Liver (tissue), 7 donors: ENCODE measurements at regions not wholly inside any gene's neighbourhood (a gene's known extent, or its start where the extent isn't known, plus 50 kb on each side); places are given as distances from the start of the nearest gene placed in this dataset.

Experiments used
- DNase-seq: peaks from one replicate; pipeline ENCODE4 v3.0.0-alpha.2; 2017; ENCODE audit warnings: low spot score
- H3K27ac ChIP-seq, 2 donors: one replicate each; pipeline ENCODE4 v1.7.0; 2013; ENCODE audit warnings: inconsistent platforms in 2 of 2, low read length in 2 of 2, control low read depth in 1 of 2, low read depth in 1 of 2, mild to moderate bottlenecking in 1 of 2
- H3K27me3 ChIP-seq, 4 donors: one replicate each; pipeline versions ENCODE4 v1.6.1 to v1.7.0; 2013; ENCODE audit warnings: low read length in 3 of 4, inconsistent platforms in 1 of 4, mild to moderate bottlenecking in 1 of 4, moderate library complexity in 1 of 4; ENCODE audit not compliant: control insufficient read depth in 4 of 4, insufficient read depth in 4 of 4
- H3K36me3 ChIP-seq, 4 donors: one replicate each; pipeline versions ENCODE4 v1.6.1 to v1.7.0; 2013; ENCODE audit warnings: low read length in 3 of 4, mild to moderate bottlenecking in 3 of 4, low read depth in 1 of 4, moderate library complexity in 1 of 4; ENCODE audit not compliant: control insufficient read depth in 4 of 4, insufficient read depth in 3 of 4
- H3K4me1 ChIP-seq, 4 donors: one replicate each; pipeline versions ENCODE4 v1.6.1 to v1.7.0; 2013; ENCODE audit warnings: low read length in 3 of 4, mild to moderate bottlenecking in 3 of 4, moderate library complexity in 1 of 4; ENCODE audit not compliant: control insufficient read depth in 4 of 4, insufficient read depth in 4 of 4
- H3K4me3 ChIP-seq, 3 donors: one replicate each; pipeline versions ENCODE4 v1.6.1 to v1.7.0; 2013; ENCODE audit warnings: low read length in 3 of 3, control low read depth in 1 of 3, low read depth in 1 of 3, mild to moderate bottlenecking in 1 of 3
- H3K9ac ChIP-seq, 2 donors: one replicate each; pipeline ENCODE4 v1.7.0; 2013; ENCODE audit warnings: low read length in 2 of 2, mild to moderate bottlenecking in 2 of 2, moderate library complexity in 2 of 2, control low read depth in 1 of 2, low read depth in 1 of 2
- H3K9me3 ChIP-seq, 4 donors: one replicate each; pipeline versions ENCODE4 v1.6.1 to v1.7.0; 2013; ENCODE audit warnings: low read length in 3 of 4; ENCODE audit not compliant: control insufficient read depth in 4 of 4
- EGR1 ChIP-seq, 2 donors: IDR thresholded peaks; 2 replicates each; pipeline ENCODE4 v1.6.1; 2016 to 2018; ENCODE audit warnings: antibody characterized with exemption in 2 of 2, low read depth in 2 of 2
- FOXA1 ChIP-seq: IDR thresholded peaks from 2 replicates; pipeline ENCODE4 v1.6.1; 2016; ENCODE audit warnings: antibody characterized with exemption
- FOXA2 ChIP-seq: IDR thresholded peaks from 2 replicates; pipeline ENCODE4 v1.6.1; 2016; ENCODE audit warnings: antibody characterized with exemption
- HNF4A ChIP-seq, 2 donors: conservative IDR thresholded peaks; 2 replicates each; pipeline ENCODE4 v1.6.1; 2016; ENCODE audit warnings: antibody characterized with exemption in 2 of 2, mild to moderate bottlenecking in 2 of 2
- HNF4G ChIP-seq: IDR thresholded peaks from 2 replicates; pipeline ENCODE4 v1.6.1; 2016; ENCODE audit warnings: antibody characterized with exemption
- JUND ChIP-seq, 2 donors: IDR thresholded peaks; 2 replicates each; pipeline ENCODE4 v1.6.1; 2016; ENCODE audit warnings: antibody characterized with exemption in 2 of 2
- NR2F2 ChIP-seq: IDR thresholded peaks from 2 replicates; pipeline ENCODE4 v1.6.1; 2016; ENCODE audit warnings: antibody characterized with exemption
- RAD21 ChIP-seq, 2 donors: IDR thresholded peaks; 2 replicates each; pipeline ENCODE4 v1.6.1; 2016; ENCODE audit warnings: antibody characterized with exemption in 2 of 2, mild to moderate bottlenecking in 2 of 2
- REST ChIP-seq: IDR thresholded peaks from 2 replicates; pipeline ENCODE4 v1.6.1; 2016; ENCODE audit warnings: antibody characterized with exemption, mild to moderate bottlenecking
- RXRA ChIP-seq, 2 donors: IDR thresholded peaks; 2 replicates each; pipeline ENCODE4 v1.6.1; 2017 to 2018; ENCODE audit warnings: antibody characterized with exemption in 2 of 2, mild to moderate bottlenecking in 1 of 2
- SP1 ChIP-seq: IDR thresholded peaks from 2 replicates; pipeline ENCODE4 v1.6.1; 2018; ENCODE audit warnings: antibody characterized with exemption, mild to moderate bottlenecking
- TAF1 ChIP-seq: conservative IDR thresholded peaks from 2 replicates; pipeline ENCODE4 v1.6.1; 2016; ENCODE audit warnings: antibody characterized with exemption, mild to moderate bottlenecking
- YY1 ChIP-seq: IDR thresholded peaks from 2 replicates; pipeline ENCODE4 v1.6.1; 2016; ENCODE audit warnings: antibody characterized with exemption, mild to moderate bottlenecking
- ZBTB33 ChIP-seq: IDR thresholded peaks from 2 replicates; pipeline ENCODE4 v1.6.1; 2016; ENCODE audit warnings: antibody characterized with exemption
- WGBS: extraction: QIAGEN DNeasy Blood & Tissue Kit; methylation state at CpG from one replicate; pipeline ENCODE4 v1.1.7; 2013; 5-methylcytosine and 5-hydroxymethylcytosine counted together
- TF ChIP-seq, protein P1 (sequence below): IDR thresholded peaks from 2 replicates; pipeline ENCODE4 v1.6.1; 2016; ENCODE audit warnings: antibody characterized with exemption
- TF ChIP-seq, protein P2 (sequence below): IDR thresholded peaks from 2 replicates; pipeline ENCODE4 v1.6.1; 2016; ENCODE audit warnings: antibody characterized with exemption
- donor health status: healthy.
- donor health status: healthy.
- donor health status: healthy.
- donor health status: healthy.

DNA sequence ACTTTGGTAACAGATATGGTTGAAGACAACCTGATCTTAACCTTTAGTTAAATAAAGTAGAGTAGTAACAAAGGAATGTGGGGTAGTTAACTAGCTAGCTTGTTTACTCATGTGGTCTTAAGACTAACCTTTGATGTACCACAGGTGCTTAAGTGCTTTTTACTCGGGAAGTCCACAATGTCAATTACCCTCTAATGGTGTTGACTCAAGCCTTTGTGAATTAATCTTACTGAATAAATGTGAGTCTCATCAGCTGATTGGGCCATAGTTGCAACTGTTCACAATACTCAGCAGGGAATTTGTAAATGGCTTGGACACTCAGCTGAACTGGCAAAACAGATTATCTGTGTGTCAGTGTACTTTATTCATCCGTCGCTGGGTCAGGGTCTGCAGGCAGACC is 119.0 kb upstream of the UGT8 start:
- no peak overlapping the region for H3K9ac ChIP-seq
- H3K4me3 ChIP-seq, result no peak overlapping the region
- DNase-seq, result no peak
- 60% methylated on average over 3 of the region's 3 CpGs for WGBS
- H3K9me3 ChIP-seq, result no peaks in the 10 kb centered on the region
- H3K27me3 ChIP-seq, result no peaks in the 10 kb centered on the region
- H3K4me1 ChIP-seq, result no peaks in the 10 kb centered on the region
- H3K36me3 ChIP-seq, result no peaks in the 10 kb centered on the region
- H3K27ac ChIP-seq, result no peak overlapping the region
- no peak for TF ChIP-seq FOXA1
- TF ChIP-seq RXRA (IDR thresholded peaks at IDR 0.05), result no peak

DNA sequence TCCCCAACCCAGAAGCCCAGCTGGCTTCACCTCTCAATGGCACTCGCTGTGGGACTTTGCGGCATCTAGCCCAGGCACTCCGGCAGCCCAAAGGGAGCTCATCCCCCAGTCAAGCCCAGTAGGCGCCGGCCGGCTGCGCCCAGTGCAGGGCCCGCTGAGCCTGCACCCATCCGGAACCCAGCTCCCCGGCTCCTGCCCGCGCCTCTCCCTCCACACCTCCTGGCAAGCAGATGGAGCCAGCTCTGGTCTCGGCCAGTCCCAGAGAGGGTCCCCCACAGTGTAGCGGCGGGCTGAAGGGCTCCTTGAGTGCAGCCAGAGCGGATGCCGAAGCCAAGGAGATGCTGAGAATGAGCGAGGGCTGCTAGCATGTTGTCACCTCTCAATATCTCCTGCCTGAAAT is 116.8 kb upstream of the UGT8 start:
- WGBS, result 92% methylated on average over 18 of the region's 18 CpGs
- no peak for TF ChIP-seq HNF4A (conservative IDR thresholded peaks at IDR 0.05)
- DNase-seq, result no peak

DNA sequence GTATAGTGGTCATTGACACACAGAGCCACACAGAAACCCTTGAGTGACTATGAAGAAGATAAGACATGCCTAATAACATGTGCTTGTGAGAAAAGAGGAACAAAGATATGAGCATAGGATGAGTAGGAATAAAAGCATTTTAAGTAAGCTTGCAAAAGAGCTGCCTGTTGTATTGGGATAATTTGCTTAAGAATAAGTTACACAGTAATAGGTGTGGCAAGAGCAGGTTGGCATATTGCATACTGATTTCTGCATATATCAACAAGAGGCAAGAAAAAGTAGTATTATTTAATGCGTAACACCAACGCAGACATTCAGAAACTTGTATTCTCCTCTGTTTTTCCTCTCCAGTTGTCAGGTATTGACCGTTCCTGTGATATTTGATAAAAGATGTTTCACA is 111.5 kb upstream of the UGT8 start:
- H3K9me3 ChIP-seq, result no peaks in the 10 kb centered on the region
- H3K27ac ChIP-seq, result no peak overlapping the region
- no peak for DNase-seq
- no peak for TF ChIP-seq SP1
- TF ChIP-seq NR2F2, result no peak
- no peak for TF ChIP-seq RXRA (IDR thresholded peaks at IDR 0.05)
- TF ChIP-seq, protein P1, sequence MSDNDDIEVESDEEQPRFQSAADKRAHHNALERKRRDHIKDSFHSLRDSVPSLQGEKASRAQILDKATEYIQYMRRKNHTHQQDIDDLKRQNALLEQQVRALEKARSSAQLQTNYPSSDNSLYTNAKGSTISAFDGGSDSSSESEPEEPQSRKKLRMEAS, result no peak
- TF ChIP-seq TAF1, result no peak
- no peak for TF ChIP-seq JUND (IDR thresholded peaks at IDR 0.05)
- no peak for TF ChIP-seq YY1
- TF ChIP-seq, protein P2, sequence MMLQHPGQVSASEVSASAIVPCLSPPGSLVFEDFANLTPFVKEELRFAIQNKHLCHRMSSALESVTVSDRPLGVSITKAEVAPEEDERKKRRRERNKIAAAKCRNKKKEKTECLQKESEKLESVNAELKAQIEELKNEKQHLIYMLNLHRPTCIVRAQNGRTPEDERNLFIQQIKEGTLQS, result no peak
- no peak for TF ChIP-seq HNF4A (conservative IDR thresholded peaks at IDR 0.05)
- no peak for TF ChIP-seq EGR1 (IDR thresholded peaks at IDR 0.05; ENCODE audit: low read depth in 2 of 2)
- TF ChIP-seq HNF4G, result no peak
- no peak for TF ChIP-seq RAD21 (IDR thresholded peaks at IDR 0.05)
- no peak for TF ChIP-seq FOXA2
- TF ChIP-seq ZBTB33, result no peak
- no peak for TF ChIP-seq REST
- H3K9ac ChIP-seq, result no peak overlapping the region
- WGBS, result 90% methylated on average over 3 of the region's 3 CpGs
- peaks cover 0 to 2% (median 0%) of the 10 kb centered on the region in 4 donors for H3K27me3 ChIP-seq
- H3K36me3 ChIP-seq, result no peaks in the 10 kb centered on the region
- no peaks in the 10 kb centered on the region for H3K4me1 ChIP-seq
- no peak overlapping the region for H3K4me3 ChIP-seq

More for the DNA sequence above, 116.8 kb upstream of the UGT8 start:
- H3K27ac ChIP-seq, result no peak overlapping the region
- no peak overlapping the region for H3K9ac ChIP-seq
- H3K27me3 ChIP-seq, result no peaks in the 10 kb centered on the region
- no peaks in the 10 kb centered on the region for H3K4me1 ChIP-seq
- H3K36me3 ChIP-seq, result no peaks in the 10 kb centered on the region
- no peaks in the 10 kb centered on the region for H3K9me3 ChIP-seq
- H3K4me3 ChIP-seq, result no peak overlapping the region
